ENCODE measurements at regions not wholly inside any gene's neighbourhood (a gene's known extent, or its start where the extent isn't known, plus 50 kb on each side); places are given as distances from the start of the nearest gene placed in this dataset.

DNA sequence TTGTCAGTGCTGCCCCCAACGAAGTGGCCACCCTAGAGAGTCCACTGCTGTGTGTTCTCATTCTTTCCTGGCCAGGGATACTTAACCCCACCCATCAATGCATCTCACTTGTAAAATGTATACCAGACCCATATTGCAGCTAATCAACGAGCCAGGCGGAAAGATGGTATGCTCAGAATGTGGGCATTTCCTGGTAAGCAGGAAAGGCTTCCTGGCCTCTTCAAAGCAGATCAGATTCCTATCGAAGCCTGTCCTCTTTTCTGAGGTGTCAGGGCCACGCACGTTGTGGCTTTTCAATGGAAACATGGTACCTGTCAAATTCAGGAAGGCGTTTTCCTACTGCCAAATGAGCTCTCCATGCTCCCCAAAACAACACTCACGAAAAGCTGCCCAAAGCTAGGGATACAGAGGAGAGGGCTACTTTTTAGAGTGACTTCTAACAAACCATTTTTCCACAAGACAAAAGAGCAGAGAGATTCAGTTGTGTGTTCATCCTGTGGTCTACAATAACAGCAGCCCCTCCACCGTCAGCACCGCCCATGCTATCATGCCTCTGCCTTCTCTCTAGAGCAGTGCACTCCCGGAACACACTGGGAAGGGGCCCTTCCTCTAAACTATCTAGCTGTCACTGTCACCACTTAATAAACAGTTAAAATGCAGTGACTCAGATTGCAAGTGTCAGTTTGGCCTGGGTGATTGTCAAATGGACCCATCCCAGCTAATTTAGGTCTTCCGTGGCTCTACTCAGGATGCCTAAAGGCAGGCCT, 535.1 kb downstream of the RNF144A start:
- no peaks in the 10 kb centered on the region for H3K36me3 ChIP-seq (ENCODE audit: insufficient read depth)
- DNase-seq (ENCODE audit: extremely low spot score) = no peak
- 83% methylated on average over 12 of the region's 12 CpGs for WGBS
- no peak overlapping the region for H3K27ac ChIP-seq (ENCODE audit: low read depth)
- no peak overlapping the region for H3K4me3 ChIP-seq (ENCODE audit: low read depth, low read length)
- no peaks in the 10 kb centered on the region for H3K4me1 ChIP-seq (ENCODE audit: insufficient read depth)

DNA sequence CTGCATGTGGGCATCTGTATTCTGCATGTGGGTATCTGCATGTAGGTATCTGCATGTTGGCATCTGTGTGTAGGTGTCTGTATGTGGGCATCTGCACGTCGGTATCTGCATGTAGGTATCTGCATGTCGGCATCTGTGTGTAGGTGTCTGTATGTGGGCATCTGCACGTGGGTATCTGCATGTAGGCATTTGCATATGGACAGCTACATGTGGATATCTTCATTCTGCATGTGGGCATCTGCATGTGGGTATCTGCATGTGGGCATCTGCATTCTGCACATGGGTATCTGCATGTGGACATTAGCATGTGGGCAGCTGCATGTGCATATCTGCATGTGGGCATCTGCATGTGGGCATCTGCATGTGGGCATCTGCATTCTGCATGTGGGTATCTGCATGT, 537.4 kb downstream of the RNF144A start:
- H3K36me3 ChIP-seq (ENCODE audit: insufficient read depth) = no peaks in the 10 kb centered on the region
- H3K27ac ChIP-seq (ENCODE audit: low read depth) = no peak overlapping the region
- no peak overlapping the region for H3K4me3 ChIP-seq (ENCODE audit: low read depth, low read length)
- no peaks in the 10 kb centered on the region for H3K4me1 ChIP-seq (ENCODE audit: insufficient read depth)
- no peak for DNase-seq (ENCODE audit: extremely low spot score)
- WGBS = 94% methylated on average over 4 of the region's 4 CpGs

DNA sequence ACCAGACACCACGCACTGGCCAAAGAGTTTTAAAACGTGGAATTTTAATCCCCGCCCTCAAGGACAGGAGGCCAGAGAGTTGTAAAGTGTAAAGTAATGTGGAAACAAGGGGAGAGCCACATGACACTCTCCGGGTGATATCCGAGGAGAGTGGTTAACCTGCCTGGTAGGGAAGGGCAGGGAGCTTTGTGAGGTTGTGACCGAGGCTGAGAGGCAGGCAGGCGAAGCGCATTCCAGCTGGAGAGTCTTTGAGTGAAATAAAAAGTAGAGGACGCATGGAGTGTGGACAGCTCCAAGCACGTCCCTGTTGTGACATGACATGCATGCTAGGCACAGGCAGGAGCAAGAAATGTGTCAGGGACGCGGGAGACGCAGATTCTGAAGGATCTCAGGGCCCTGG, 539.5 kb downstream of the RNF144A start:
- DNase-seq (ENCODE audit: extremely low spot score) = no peak
- Histone ChIP-seq H3K4me1 (ENCODE audit: insufficient read depth) (no peaks in the 10 kb centered on the region), H3K36me3 (ENCODE audit: insufficient read depth) (no peaks in the 10 kb centered on the region), H3K4me3 (ENCODE audit: low read depth, low read length) (no peak overlapping the region), H3K27ac (ENCODE audit: low read depth) (no peak overlapping the region)
- 50% methylated on average over 13 of the region's 13 CpGs for WGBS

DNA sequence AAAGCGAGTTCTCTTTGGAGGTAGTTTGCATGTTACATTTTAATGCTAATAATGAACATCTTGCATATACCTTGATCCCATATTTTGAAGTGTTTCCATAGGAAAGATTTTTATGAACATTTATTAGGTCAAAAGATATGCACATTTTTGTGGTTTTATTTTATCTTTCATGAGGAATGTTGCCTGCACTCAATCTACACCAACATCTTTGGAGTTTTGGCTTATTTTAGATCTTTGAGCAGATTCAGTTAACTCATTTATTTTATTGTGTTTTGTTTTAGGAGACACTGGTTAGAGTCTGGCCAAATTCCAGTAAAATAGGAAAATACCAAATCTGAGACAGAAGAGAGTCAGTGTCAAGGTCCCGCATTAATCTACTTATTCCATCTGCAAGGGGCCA, 540.9 kb downstream of the RNF144A start:
- no peaks in the 10 kb centered on the region for H3K4me1 ChIP-seq (ENCODE audit: insufficient read depth)
- no peak overlapping the region for H3K27ac ChIP-seq (ENCODE audit: low read depth)
- no peak for DNase-seq (ENCODE audit: extremely low spot score)
- no peaks in the 10 kb centered on the region for H3K36me3 ChIP-seq (ENCODE audit: insufficient read depth)
- WGBS = 92% methylated on average over 2 of the region's 2 CpGs
- no peak overlapping the region for H3K4me3 ChIP-seq (ENCODE audit: low read depth, low read length)

DNA sequence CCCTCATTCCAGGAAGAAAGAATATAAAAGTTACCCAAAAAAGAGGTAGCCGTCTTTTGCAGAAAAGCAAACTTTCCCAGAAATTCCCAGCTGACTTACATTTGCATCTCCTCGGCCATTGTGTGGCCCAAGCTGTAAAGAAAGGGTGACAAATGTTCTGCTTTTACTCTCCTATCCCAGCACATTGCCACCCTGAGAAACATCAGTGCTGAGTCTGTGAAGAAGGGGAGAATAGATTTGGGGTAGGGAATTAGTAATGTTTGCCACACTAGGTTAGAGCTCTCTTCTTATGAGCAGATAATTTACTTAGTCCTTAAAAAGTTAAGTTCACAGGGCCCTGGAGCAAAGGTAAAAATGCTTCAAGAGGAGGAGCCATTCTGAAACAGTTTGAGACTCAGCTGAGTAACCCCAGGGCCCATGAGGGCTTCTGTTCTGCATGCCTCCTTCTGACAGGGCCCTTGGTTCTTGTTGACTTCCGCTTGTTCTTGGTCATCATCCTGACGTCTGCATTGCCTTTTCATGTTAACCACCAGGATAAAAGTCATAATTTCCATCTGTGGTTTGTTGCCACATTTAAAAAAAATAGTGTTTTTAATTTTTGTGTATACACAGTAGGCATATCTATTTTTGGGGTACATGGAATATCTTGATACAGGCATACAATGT, 550.7 kb downstream of the RNF144A start:
- Histone ChIP-seq H3K27ac (ENCODE audit: low read depth) (no peak overlapping the region), H3K36me3 (ENCODE audit: insufficient read depth) (no peaks in the 10 kb centered on the region), H3K4me1 (ENCODE audit: insufficient read depth) (no peaks in the 10 kb centered on the region), H3K4me3 (ENCODE audit: low read depth, low read length) (no peak overlapping the region)
- no peak for DNase-seq (ENCODE audit: extremely low spot score)
- WGBS = 88% methylated on average over 4 of the region's 4 CpGs

DNA sequence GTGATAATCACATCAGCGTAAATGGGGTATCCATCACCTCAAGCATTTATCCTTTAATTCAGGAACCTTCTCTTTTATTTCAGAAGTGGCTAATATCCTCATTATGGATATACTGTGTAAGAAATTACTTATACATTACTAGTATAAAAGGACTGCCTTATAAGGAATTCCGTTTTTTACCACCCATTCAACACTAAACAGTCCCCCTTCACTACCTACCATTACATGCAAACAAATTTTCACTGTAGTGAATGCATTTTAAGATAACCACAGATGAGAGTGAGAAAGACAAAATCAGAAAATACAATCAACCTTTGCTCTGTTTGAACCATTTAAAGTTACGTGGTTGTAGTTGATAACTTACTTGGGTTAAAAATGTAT, 551.2 kb downstream of the RNF144A start:
- Histone ChIP-seq H3K4me1 (ENCODE audit: insufficient read depth) (no peaks in the 10 kb centered on the region), H3K4me3 (ENCODE audit: low read depth, low read length) (no peak overlapping the region), H3K36me3 (ENCODE audit: insufficient read depth) (no peaks in the 10 kb centered on the region), H3K27ac (ENCODE audit: low read depth) (no peak overlapping the region)
- WGBS = 92% methylated on average over 3 of the region's 3 CpGs
- DNase-seq (ENCODE audit: extremely low spot score) = no peak

DNA sequence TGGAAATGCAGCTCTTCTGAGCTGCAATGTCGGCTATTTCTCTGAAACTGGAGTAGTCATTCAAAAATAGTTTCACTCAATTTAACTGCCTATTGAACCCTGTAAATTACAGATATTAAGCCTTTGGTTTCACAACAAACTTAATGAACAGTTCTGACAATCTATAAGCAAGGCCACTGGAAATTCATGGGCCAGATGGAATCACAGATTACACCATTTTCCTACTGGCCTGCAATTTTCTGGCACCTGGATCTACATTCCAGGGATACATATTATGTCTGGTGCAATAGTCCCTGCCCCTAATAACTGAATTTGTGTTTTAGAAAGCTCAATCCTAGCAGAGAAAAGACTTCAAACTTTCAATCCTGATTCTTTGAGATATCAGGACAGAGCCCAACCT, 551.7 kb downstream of the RNF144A start:
- WGBS = 93% methylated on average over 1 of the region's 1 CpG
- Histone ChIP-seq H3K36me3 (ENCODE audit: insufficient read depth) (no peaks in the 10 kb centered on the region), H3K27ac (ENCODE audit: low read depth) (no peak overlapping the region), H3K4me1 (ENCODE audit: insufficient read depth) (no peaks in the 10 kb centered on the region), H3K4me3 (ENCODE audit: low read depth, low read length) (no peak overlapping the region)
- DNase-seq (ENCODE audit: extremely low spot score) = no peak

DNA sequence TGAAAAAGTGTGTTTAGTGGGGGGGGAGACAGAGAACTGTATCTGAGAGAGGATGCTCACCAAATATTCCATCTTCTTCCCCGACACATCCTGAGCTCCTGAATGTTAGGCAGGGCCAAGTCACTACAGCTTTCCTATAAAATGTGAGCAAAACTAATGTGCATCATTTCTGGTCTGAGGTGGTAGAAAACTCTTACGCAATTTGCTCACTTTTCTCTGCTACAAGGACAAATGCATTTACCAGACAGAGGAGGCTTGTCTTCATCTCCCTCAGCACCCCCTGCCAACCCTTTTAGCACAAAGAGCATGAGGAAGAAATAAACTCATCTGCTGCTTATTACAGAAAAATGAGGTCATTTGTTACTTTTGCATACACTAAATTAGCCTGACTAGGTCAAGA, 554.0 kb downstream of the RNF144A start:
- no peak for DNase-seq (ENCODE audit: extremely low spot score)
- WGBS = 95% methylated on average over 2 of the region's 2 CpGs
- Histone ChIP-seq H3K27ac (ENCODE audit: low read depth) (no peak overlapping the region), H3K36me3 (ENCODE audit: insufficient read depth) (no peaks in the 10 kb centered on the region), H3K4me3 (ENCODE audit: low read depth, low read length) (no peak overlapping the region), H3K4me1 (ENCODE audit: insufficient read depth) (no peaks in the 10 kb centered on the region)

DNA sequence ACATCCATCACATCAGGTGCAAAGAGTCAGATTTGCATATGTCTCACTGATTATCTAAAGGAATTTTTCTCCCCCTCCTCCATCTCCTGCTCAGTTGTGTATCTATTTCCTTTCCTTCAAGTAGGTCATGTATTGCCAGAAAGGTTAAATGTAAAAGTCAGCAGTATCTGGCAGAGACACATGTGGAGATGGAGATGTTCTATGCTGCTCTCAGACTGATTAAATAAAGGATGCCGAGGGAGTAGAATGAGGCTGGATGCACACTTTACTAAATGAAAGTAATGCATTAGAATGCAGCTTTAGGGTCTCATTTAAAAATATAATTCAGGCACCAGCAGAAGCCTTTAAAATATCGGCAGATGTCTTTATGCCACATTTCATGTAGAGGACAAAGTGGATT, 555.3 kb downstream of the RNF144A start:
- Histone ChIP-seq H3K27ac (ENCODE audit: low read depth) (no peak overlapping the region), H3K36me3 (ENCODE audit: insufficient read depth) (no peaks in the 10 kb centered on the region), H3K4me3 (ENCODE audit: low read depth, low read length) (no peak overlapping the region), H3K4me1 (ENCODE audit: insufficient read depth) (no peaks in the 10 kb centered on the region)
- WGBS = 88% methylated on average over 2 of the region's 2 CpGs
- DNase-seq (ENCODE audit: extremely low spot score) = no peak

DNA sequence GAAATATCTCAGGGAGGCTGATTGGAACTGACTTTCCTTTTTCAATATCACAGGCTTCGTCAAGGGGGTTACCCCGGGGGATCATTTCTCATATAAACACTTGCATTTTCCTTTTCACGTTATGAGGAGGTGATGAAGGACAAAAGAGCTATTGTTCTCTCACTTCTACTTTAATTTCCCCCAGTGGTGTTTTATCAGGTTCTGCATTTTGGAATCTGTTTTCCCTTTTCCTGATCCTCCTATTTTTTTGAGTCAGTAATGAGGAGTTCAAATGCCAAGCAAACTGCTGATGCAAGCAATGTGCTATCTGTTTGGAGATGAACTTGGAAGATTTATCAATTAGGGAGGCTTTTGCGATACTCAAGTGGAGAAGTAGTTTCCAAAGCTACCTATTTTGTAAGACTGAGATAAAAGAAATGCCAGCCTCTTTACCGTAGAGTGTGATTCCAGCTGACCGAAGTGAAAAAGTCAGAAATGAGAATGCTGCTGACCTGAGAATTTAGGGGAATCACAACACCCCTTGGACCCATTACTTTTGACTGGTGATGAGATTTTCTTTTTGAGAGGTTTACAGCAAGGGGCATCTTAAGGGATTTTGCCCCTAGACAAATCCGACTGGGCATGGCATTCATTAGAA, 556.0 kb downstream of the RNF144A start:
- H3K27ac ChIP-seq (ENCODE audit: low read depth) = no peak overlapping the region
- no peak for DNase-seq (ENCODE audit: extremely low spot score)
- H3K36me3 ChIP-seq (ENCODE audit: insufficient read depth) = no peaks in the 10 kb centered on the region
- H3K4me3 ChIP-seq (ENCODE audit: low read depth, low read length) = no peak overlapping the region
- WGBS = 68% methylated on average over 7 of the region's 7 CpGs
- H3K4me1 ChIP-seq (ENCODE audit: insufficient read depth) = no peaks in the 10 kb centered on the region

DNA sequence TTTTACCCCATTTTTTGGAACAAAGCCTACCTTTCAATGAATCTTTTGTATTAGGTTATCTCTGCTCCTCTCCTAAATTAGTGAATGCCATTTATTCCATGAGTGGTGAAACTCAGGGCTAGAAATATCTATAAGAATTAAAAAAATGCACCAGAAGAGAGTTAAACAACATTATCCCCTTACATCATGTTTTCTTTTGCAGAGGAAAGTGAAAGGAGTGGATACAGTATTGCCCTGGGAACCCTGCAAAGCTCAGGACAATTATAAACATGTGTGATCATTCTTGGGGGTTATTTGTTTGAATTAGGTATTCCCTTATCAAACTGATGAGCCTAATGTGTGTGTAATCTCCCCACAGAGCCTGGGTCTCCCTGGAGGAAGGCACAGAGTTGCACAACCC, 559.2 kb downstream of the RNF144A start:
- H3K4me1 ChIP-seq (ENCODE audit: insufficient read depth) = no peaks in the 10 kb centered on the region
- H3K36me3 ChIP-seq (ENCODE audit: insufficient read depth) = no peaks in the 10 kb centered on the region
- H3K27ac ChIP-seq (ENCODE audit: low read depth) = no peak overlapping the region
- DNase-seq (ENCODE audit: extremely low spot score) = no peak
- no peak overlapping the region for H3K4me3 ChIP-seq (ENCODE audit: low read depth, low read length)

DNA sequence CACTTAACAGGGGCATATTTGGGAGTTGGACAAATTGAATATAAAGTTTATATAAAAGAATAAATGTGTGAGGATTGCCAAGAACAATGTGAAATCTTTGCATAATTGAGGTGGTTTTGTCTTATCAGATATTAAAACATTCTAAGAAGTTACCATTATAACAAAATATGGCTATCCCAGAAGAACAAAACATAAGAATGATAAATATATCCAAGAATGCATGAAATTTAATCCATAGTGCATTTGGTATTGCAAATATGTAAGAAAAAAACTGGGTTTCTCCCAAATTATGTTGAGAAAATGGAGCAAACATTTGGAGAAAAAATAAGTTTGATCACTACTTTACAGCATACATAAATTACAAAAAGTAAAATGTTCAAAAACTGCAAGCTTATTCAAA, 562.4 kb downstream of the RNF144A start:
- H3K4me1 ChIP-seq (ENCODE audit: insufficient read depth) = no peaks in the 10 kb centered on the region
- H3K27ac ChIP-seq (ENCODE audit: low read depth) = no peak overlapping the region
- no peak overlapping the region for H3K4me3 ChIP-seq (ENCODE audit: low read depth, low read length)
- no peak for DNase-seq (ENCODE audit: extremely low spot score)
- no peaks in the 10 kb centered on the region for H3K36me3 ChIP-seq (ENCODE audit: insufficient read depth)

DNA sequence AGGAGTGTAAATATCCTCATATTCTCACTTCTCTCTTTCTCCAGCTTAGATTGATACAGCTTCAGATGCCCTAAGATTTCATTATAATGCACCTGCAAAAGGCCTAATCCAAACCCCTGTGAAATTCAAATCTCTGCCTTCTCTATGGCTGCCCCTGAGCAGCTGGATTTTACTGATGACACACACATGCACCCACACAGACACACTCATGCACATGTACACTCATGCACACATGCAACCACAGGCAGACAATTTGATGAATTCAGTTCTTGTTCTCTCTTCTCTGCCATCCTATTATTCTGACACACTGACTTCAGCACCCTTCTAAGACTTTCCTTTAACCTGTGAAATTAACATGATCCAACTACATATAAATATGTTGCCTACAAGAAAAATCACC, 563.2 kb downstream of the RNF144A start:
- no peak for DNase-seq (ENCODE audit: extremely low spot score)
- no peak overlapping the region for H3K27ac ChIP-seq (ENCODE audit: low read depth)
- no peak overlapping the region for H3K4me3 ChIP-seq (ENCODE audit: low read depth, low read length)
- no peaks in the 10 kb centered on the region for H3K36me3 ChIP-seq (ENCODE audit: insufficient read depth)
- H3K4me1 ChIP-seq (ENCODE audit: insufficient read depth) = no peaks in the 10 kb centered on the region

DNA sequence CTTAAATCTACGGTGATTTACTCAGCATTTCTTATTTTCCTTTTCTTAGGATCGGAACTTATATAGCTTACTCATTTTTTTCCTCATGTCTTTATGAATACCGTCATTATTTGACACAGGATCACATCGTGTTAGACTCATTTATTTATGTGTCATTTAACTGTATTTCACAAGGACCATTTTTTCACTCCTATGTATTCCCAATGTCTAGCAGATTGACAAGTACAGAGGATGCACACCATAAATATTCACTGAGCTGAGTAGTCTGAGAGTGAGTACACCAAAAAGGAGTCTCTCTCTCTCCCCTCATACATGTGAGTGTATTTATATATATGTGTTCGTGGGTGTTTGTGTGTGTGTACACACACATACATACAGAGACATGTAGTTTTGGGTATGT, 573.5 kb downstream of the RNF144A start:
- no peaks in the 10 kb centered on the region for H3K4me1 ChIP-seq (ENCODE audit: insufficient read depth)
- no peak for DNase-seq (ENCODE audit: extremely low spot score)
- 89% methylated on average over 5 of the region's 5 CpGs for WGBS
- H3K4me3 ChIP-seq (ENCODE audit: low read depth, low read length) = no peak overlapping the region
- H3K36me3 ChIP-seq (ENCODE audit: insufficient read depth) = no peaks in the 10 kb centered on the region
- H3K27ac ChIP-seq (ENCODE audit: low read depth) = no peak overlapping the region
